Mucosa of descending colon (tissue), 3 donors: ENCODE measurements at regions not wholly inside any gene's neighbourhood (a gene's known extent, or its start where the extent isn't known, plus 50 kb on each side); places are given as distances from the start of the nearest gene placed in this dataset.

ENCODE experiments used
- ATAC-seq: fragments of 200-7000 bp; cut with Tn5 transposase; one replicate; pipeline ENCODE4 v1.9.1; 2020; ENCODE audit warnings: mild to moderate bottlenecking, moderate library complexity
- DNase-seq, 3 donors: peaks; one replicate each; pipeline ENCODE4 v3.0.0-alpha.2; 2020
- H3K36me3 ChIP-seq: fragments of 200-600 bp; one replicate; pipeline ENCODE4 v1.8.0; 2021; ENCODE audit warnings: low read depth, mild to moderate bottlenecking
- H3K4me1 ChIP-seq: fragments of 200-600 bp; one replicate; pipeline ENCODE4 v1.8.0; 2021; ENCODE audit warnings: low read depth, mild to moderate bottlenecking
- H3K4me3 ChIP-seq: fragments of 200-600 bp; one replicate; pipeline ENCODE4 v1.8.0; 2021; ENCODE audit warnings: mild to moderate bottlenecking
- H3K9me3 ChIP-seq: fragments of 200-600 bp; one replicate; pipeline ENCODE4 v1.8.0; 2021; ENCODE audit warnings: mild to moderate bottlenecking
- intact Hi-C, 2 donors: fragments of 100-400 bp; cut with DNase I in 1 of 2; cut with micrococcal nuclease in 1 of 2; formaldehyde crosslinking; loops; one replicate each; pipeline versions ENCODE4 v1.11.0 to v1.11.1; 2022; cut with DNase I, micrococcal nuclease
- TF ChIP-seq, protein P1 (sequence below): fragments of 200-600 bp; IDR thresholded peaks from one replicate; pipeline ENCODE4 v1.8.0; 2022; ENCODE audit warnings: antibody characterized with exemption, mild to moderate bottlenecking
- donor health status: DM: no; HTN: no; CAD: no; lungs with moderate emphysema.
- donor health status: DM: no; HTN: no; CAD: no.
- donor health status: DM: no; HTN: yes; CAD: no.

- intact Hi-C loops, result no loop called here
- Histone ChIP-seq H3K4me3 (no peak overlapping the region), H3K36me3 (no peaks in the 10 kb centered on the region), H3K4me1 (peaks cover 17% of the 10 kb centered on the region), H3K9me3 (no peaks in the 10 kb centered on the region)
- DNase-seq (peak; percentile 86 to 88 (median 87)), ATAC-seq (peak; percentile 96)
- TF ChIP-seq, protein P1, sequence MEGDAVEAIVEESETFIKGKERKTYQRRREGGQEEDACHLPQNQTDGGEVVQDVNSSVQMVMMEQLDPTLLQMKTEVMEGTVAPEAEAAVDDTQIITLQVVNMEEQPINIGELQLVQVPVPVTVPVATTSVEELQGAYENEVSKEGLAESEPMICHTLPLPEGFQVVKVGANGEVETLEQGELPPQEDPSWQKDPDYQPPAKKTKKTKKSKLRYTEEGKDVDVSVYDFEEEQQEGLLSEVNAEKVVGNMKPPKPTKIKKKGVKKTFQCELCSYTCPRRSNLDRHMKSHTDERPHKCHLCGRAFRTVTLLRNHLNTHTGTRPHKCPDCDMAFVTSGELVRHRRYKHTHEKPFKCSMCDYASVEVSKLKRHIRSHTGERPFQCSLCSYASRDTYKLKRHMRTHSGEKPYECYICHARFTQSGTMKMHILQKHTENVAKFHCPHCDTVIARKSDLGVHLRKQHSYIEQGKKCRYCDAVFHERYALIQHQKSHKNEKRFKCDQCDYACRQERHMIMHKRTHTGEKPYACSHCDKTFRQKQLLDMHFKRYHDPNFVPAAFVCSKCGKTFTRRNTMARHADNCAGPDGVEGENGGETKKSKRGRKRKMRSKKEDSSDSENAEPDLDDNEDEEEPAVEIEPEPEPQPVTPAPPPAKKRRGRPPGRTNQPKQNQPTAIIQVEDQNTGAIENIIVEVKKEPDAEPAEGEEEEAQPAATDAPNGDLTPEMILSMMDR, result no peak
Measured at GRCh38 chr3:72255791-72256559, 471.0 kb upstream of the PROK2 start.

DNA sequence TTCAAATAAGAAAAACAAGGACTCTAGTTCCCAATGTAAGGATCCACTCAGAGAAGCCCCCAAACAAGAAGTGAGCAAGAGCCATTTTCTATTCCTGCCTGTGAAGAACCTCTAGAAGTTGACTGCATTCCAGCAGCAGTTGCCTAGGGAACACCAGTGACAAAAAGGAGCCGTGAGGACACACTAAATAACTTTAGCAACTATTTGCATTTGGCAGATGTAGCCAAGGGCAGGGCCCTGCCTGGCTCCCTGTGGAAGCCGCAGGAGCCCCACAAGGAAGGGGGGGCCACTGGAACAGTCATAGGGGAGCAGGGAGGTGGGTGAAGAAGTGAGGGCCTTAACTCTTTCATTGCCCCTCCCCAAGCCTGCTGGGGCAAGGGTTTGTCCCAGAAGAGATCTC, 470.2 kb upstream of the PROK2 start:
- Histone ChIP-seq H3K4me1 (peaks cover 17% of the 10 kb centered on the region), H3K9me3 (no peaks in the 10 kb centered on the region), H3K4me3 (no peak overlapping the region), H3K36me3 (no peaks in the 10 kb centered on the region)
- DNase-seq (peak in 2 of 3 donors; percentile 30 to 40), ATAC-seq (peak; percentile 62)
- TF ChIP-seq, protein P1, result no peak
- intact Hi-C loops, result no loop called here

- Histone ChIP-seq H3K4me1 (peaks cover 17% of the 10 kb centered on the region), H3K9me3 (no peaks in the 10 kb centered on the region), H3K36me3 (no peaks in the 10 kb centered on the region), H3K4me3 (no peak overlapping the region)
- ATAC-seq (no peak), DNase-seq (no peak)
- intact Hi-C loops, result no loop called here
- TF ChIP-seq, protein P1, result no peak
Measured at GRCh38 chr3:72254483-72254882, 469.5 kb upstream of the PROK2 start.

DNA sequence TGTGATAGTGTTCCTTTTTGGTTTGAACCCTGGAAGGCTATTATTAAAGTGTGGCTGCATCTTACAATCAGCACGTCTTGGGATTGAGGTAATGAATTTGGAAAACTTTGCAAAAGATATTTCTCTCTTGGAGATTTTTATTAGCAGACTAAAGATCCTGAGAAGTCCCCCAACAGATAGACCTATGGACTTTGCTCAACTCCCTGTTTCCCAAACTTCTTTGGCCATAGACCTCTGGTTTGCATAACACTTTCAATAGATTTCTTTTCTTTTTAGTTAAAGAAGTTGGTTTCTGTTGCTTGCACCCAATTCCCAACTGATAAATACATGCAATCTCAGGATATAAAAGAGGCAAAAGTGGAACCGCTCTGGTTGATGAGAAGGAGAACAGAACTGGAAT, 465.8 kb upstream of the PROK2 start:
- intact Hi-C loops, result no loop called here
- DNase-seq (no peak), ATAC-seq (no peak)
- TF ChIP-seq, protein P1, result no peak
- peaks cover 8% of the 10 kb centered on the region for H3K4me1 ChIP-seq
- no peak overlapping the region for H3K4me3 ChIP-seq
- H3K9me3 ChIP-seq, result no peaks in the 10 kb centered on the region
- no peaks in the 10 kb centered on the region for H3K36me3 ChIP-seq

DNA sequence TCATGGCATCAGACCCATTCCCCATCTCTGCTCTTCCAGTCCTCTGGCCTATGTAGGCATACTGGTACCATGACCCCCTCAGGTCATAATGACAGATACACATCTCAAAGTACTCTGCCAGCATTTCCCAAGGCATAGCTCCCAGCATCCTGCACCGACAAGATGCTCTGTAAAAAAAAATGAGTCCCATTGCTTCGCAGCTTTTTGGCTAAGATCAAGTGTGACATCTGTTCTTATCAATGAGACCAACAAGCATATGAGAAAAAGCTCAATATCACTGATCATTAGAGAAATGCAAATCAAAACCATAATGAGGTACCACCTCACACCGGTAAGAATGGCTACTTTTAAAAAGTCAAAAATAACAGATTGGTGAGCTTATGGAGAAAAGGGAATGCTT, 463.9 kb upstream of the PROK2 start:
- DNase-seq (no peak), ATAC-seq (no peak)
- H3K4me3 ChIP-seq, result no peak overlapping the region
- TF ChIP-seq, protein P1, result no peak
- no peaks in the 10 kb centered on the region for H3K36me3 ChIP-seq
- no peaks in the 10 kb centered on the region for H3K9me3 ChIP-seq
- intact Hi-C loops, result no loop called here
- no peaks in the 10 kb centered on the region for H3K4me1 ChIP-seq
